WTC11 (cell line): ENCODE measurements at regions not wholly inside any gene's neighbourhood (a gene's known extent, or its start where the extent isn't known, plus 50 kb on each side); places are given as distances from the start of the nearest gene placed in this dataset.

Experiments used
- ATAC-seq: fragments of 200-7000 bp; cut with Tn5 transposase; 2 replicates; pipeline ENCODE4 v1.10.0; 2021; ENCODE audit warnings: mild to moderate bottlenecking, moderate library complexity
- CTCF ChIA-PET: fragments of 300-600 bp; sonication (Branson Sonifier 250); formaldehyde crosslinking; loops from one replicate; lab custom pipeline; 2021; ENCODE audit warnings: antibody characterized with exemption; lab: Charles Lee
- POLR2A ChIA-PET: fragments of 350-600 bp; sonication (Branson Sonifier 250); formaldehyde crosslinking; loops from one replicate; lab custom pipeline; 2021; ENCODE audit warnings: antibody characterized with exemption; lab: Charles Lee
- DNase-seq: peaks from one replicate; pipeline ENCODE4 v3.0.0; 2021; ENCODE audit warnings: low spot score
- H3K27ac Mint-ChIP-seq: 2 replicates; pipeline ENCODE4 v1.8.0; 2021; ENCODE audit warnings: mixed read lengths
- H3K27me3 Mint-ChIP-seq: 2 replicates; pipeline ENCODE4 v1.8.0; 2021; ENCODE audit warnings: low read depth, mild to moderate bottlenecking, moderate library complexity, mixed read lengths
- H3K36me3 Mint-ChIP-seq: 2 replicates; pipeline ENCODE4 v1.8.0; 2021; ENCODE audit warnings: mixed read lengths
- H3K4me1 Mint-ChIP-seq: 2 replicates; pipeline ENCODE4 v1.8.0; 2022; ENCODE audit warnings: mixed read lengths
- H3K4me3 Mint-ChIP-seq: 2 replicates; pipeline ENCODE4 v1.8.0; 2021; ENCODE audit warnings: mild to moderate bottlenecking, moderate library complexity, mixed read lengths
- H3K9me3 Mint-ChIP-seq: 2 replicates; pipeline ENCODE4 v1.8.0; 2021; ENCODE audit warnings: mixed read lengths
- ARID4B ChIP-seq: sonication (generic); formaldehyde crosslinking; IDR thresholded peaks from 2 replicates; pipeline ENCODE4 v1.8.0; 2023; ENCODE audit warnings: missing genetic modification reagents, mild to moderate bottlenecking, borderline replicate concordance
- CREM ChIP-seq: sonication (generic); formaldehyde crosslinking; IDR thresholded peaks from 2 replicates; pipeline ENCODE4 v1.8.1; 2022; ENCODE audit warnings: mild to moderate bottlenecking, missing genetic modification reagents, moderate library complexity
- ELF4 ChIP-seq: sonication (generic); formaldehyde crosslinking; IDR thresholded peaks from 2 replicates; pipeline ENCODE4 v1.8.1; 2022; ENCODE audit warnings: low read depth, mild to moderate bottlenecking, moderate library complexity, missing genetic modification reagents
- ETV6 ChIP-seq: sonication (generic); formaldehyde crosslinking; IDR thresholded peaks from 2 replicates; pipeline ENCODE4 v1.8.1; 2022; ENCODE audit warnings: mild to moderate bottlenecking, missing genetic modification reagents
- GABPB1 ChIP-seq: sonication (generic); formaldehyde crosslinking; IDR thresholded peaks from 2 replicates; pipeline ENCODE4 v1.8.1; 2023; ENCODE audit warnings: mild to moderate bottlenecking, missing genetic modification reagents
- GTF2I ChIP-seq: fragments of 250-450 bp; sonication (Bioruptor Pico); conservative IDR thresholded peaks from 2 replicates; pipeline ENCODE4 v1.4.0; 2021; ENCODE audit warnings: mild to moderate bottlenecking
- KAT7 ChIP-seq: sonication (generic); formaldehyde crosslinking; IDR thresholded peaks from 2 replicates; pipeline ENCODE4 v1.8.1; 2023; ENCODE audit warnings: missing genetic modification reagents, mild to moderate bottlenecking, borderline replicate concordance
- NFATC4 ChIP-seq: fragments of 250-450 bp; sonication (Bioruptor Pico); IDR thresholded peaks from 2 replicates; pipeline ENCODE4 v1.9.0; 2021; ENCODE audit warnings: mild to moderate bottlenecking
- NR1H2 ChIP-seq: sonication (generic); formaldehyde crosslinking; IDR thresholded peaks from 2 replicates; pipeline ENCODE4 v1.9.0; 2021; ENCODE audit warnings: mild to moderate bottlenecking, moderate library complexity, missing genetic modification reagents
- PRRX2 ChIP-seq: fragments of 250-450 bp; sonication (Bioruptor Pico); IDR thresholded peaks from 2 replicates; pipeline ENCODE4 v1.8.0; 2021; ENCODE audit warnings: mild to moderate bottlenecking
- SMAD4 ChIP-seq: sonication (generic); formaldehyde crosslinking; IDR thresholded peaks from 2 replicates; pipeline ENCODE4 v1.8.0; 2022; ENCODE audit warnings: mild to moderate bottlenecking, missing genetic modification reagents
- ZNF121 ChIP-seq: sonication (generic); formaldehyde crosslinking; IDR thresholded peaks from 2 replicates; pipeline ENCODE4 v1.8.0; 2023; ENCODE audit warnings: missing genetic modification reagents
- ZNF263 ChIP-seq: sonication (generic); formaldehyde crosslinking; IDR thresholded peaks from 2 replicates; pipeline ENCODE4 v1.8.1; 2022; ENCODE audit warnings: low read depth, mild to moderate bottlenecking, moderate library complexity, missing genetic modification reagents
- ZNF396 ChIP-seq: fragments of 250-450 bp; sonication (Bioruptor Pico); IDR thresholded peaks from 2 replicates; pipeline ENCODE4 v1.8.0; 2021; ENCODE audit warnings: mild to moderate bottlenecking, moderate library complexity, borderline replicate concordance
- ZNF423 ChIP-seq: fragments of 250-450 bp; sonication (Bioruptor Pico); IDR thresholded peaks from 2 replicates; pipeline ENCODE4 v2.1.2; 2022; ENCODE audit warnings: mild to moderate bottlenecking, moderate library complexity
- ZNF512 ChIP-seq: sonication (generic); formaldehyde crosslinking; IDR thresholded peaks from 2 replicates; pipeline ENCODE4 v1.8.1; 2022; ENCODE audit warnings: missing genetic modification reagents, borderline replicate concordance
- ZNF671 ChIP-seq: fragments of 250-450 bp; sonication (Bioruptor Pico); IDR thresholded peaks from 2 replicates; pipeline ENCODE4 v1.8.0; 2021; ENCODE audit warnings: mild to moderate bottlenecking
- TF ChIP-seq, protein P1 (sequence below): sonication (generic); formaldehyde crosslinking; IDR thresholded peaks from 2 replicates; pipeline ENCODE4 v1.8.1; 2022; ENCODE audit warnings: low read depth, mild to moderate bottlenecking, moderate library complexity, missing genetic modification reagents, borderline replicate concordance
- TF ChIP-seq, protein P2 (sequence below): sonication (generic); formaldehyde crosslinking; IDR thresholded peaks from 2 replicates; pipeline ENCODE4 v1.8.0; 2022; ENCODE audit warnings: mild to moderate bottlenecking, missing genetic modification reagents
- TF ChIP-seq, protein P3 (sequence below): sonication (generic); formaldehyde crosslinking; IDR thresholded peaks from 2 replicates; pipeline ENCODE4 v1.8.0; 2023; ENCODE audit warnings: mild to moderate bottlenecking, missing genetic modification reagents
- TF ChIP-seq, protein P4 (sequence below): sonication (generic); formaldehyde crosslinking; IDR thresholded peaks from 2 replicates; pipeline ENCODE4 v1.8.0; 2022; ENCODE audit warnings: mild to moderate bottlenecking, missing genetic modification reagents
- TF ChIP-seq, protein P5 (sequence below): sonication (generic); formaldehyde crosslinking; IDR thresholded peaks from 2 replicates; pipeline ENCODE4 v1.8.1; 2023; ENCODE audit warnings: mild to moderate bottlenecking, missing genetic modification reagents

DNA sequence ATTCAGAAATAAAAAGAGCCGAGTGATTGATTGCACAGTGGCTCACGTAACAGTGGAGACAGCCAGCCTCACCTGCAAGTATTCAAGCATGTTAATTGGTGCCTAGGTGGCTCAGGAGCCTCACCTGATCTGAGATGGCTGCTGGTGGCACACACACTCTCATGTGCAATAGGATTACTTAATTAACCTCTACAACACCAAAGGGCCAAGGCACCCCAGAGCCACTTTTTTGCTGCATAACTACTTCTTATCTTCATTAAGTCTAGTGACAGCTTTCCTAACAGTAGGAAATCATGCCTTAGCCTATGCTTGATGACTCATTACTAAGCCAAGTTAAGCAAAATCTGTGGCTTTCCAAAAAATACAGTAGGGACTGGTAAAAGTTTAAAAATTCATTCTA is 117.3 kb upstream of the NOCT start:
- Mint-ChIP-seq H3K36me3 (no peaks in the 10 kb centered on the region), H3K27me3 (no peaks in the 10 kb centered on the region), H3K9me3 (no peaks in the 10 kb centered on the region), H3K27ac (no peak overlapping the region), H3K4me3 (no peak overlapping the region), H3K4me1 (peaks cover 8% of the 10 kb centered on the region; the same call in 1 of the 2 replicates)
- DNase-seq, result no peak
- 0 out of 2 replicates have a peak, but pooled peaks have one; percentile 34 for ATAC-seq
- ChIA-PET POLR2A (no interaction called here), CTCF (interaction anchor here (1.2 kb wide), 1 partner anchor 40 kb away, joined by 4 read pairs; no protein-coding TSS in a partner anchor)
- no peak for TF ChIP-seq ARID4B (CRISPR knock-in tag)
- TF ChIP-seq ETV6 (CRISPR knock-in tag), result no peak
- no peak for TF ChIP-seq ZNF423
- TF ChIP-seq, protein P1, sequence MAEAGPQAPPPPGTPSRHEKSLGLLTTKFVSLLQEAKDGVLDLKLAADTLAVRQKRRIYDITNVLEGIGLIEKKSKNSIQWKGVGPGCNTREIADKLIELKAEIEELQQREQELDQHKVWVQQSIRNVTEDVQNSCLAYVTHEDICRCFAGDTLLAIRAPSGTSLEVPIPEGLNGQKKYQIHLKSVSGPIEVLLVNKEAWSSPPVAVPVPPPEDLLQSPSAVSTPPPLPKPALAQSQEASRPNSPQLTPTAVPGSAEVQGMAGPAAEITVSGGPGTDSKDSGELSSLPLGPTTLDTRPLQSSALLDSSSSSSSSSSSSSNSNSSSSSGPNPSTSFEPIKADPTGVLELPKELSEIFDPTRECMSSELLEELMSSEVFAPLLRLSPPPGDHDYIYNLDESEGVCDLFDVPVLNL (CRISPR knock-in tag), result no peak
- TF ChIP-seq ELF4, result no peak
- no peak for TF ChIP-seq KAT7 (CRISPR knock-in tag)
- no peak for TF ChIP-seq ZNF396 (CRISPR knock-in tag)
- TF ChIP-seq NFATC4 (CRISPR knock-in tag), result no peak
- no peak for TF ChIP-seq CREM (CRISPR knock-in tag)
- no peak for TF ChIP-seq ZNF263 (CRISPR knock-in tag)
- TF ChIP-seq, protein P2, sequence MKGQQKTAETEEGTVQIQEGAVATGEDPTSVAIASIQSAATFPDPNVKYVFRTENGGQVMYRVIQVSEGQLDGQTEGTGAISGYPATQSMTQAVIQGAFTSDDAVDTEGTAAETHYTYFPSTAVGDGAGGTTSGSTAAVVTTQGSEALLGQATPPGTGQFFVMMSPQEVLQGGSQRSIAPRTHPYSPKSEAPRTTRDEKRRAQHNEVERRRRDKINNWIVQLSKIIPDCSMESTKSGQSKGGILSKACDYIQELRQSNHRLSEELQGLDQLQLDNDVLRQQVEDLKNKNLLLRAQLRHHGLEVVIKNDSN (CRISPR knock-in tag), result no peak
- TF ChIP-seq, protein P3, sequence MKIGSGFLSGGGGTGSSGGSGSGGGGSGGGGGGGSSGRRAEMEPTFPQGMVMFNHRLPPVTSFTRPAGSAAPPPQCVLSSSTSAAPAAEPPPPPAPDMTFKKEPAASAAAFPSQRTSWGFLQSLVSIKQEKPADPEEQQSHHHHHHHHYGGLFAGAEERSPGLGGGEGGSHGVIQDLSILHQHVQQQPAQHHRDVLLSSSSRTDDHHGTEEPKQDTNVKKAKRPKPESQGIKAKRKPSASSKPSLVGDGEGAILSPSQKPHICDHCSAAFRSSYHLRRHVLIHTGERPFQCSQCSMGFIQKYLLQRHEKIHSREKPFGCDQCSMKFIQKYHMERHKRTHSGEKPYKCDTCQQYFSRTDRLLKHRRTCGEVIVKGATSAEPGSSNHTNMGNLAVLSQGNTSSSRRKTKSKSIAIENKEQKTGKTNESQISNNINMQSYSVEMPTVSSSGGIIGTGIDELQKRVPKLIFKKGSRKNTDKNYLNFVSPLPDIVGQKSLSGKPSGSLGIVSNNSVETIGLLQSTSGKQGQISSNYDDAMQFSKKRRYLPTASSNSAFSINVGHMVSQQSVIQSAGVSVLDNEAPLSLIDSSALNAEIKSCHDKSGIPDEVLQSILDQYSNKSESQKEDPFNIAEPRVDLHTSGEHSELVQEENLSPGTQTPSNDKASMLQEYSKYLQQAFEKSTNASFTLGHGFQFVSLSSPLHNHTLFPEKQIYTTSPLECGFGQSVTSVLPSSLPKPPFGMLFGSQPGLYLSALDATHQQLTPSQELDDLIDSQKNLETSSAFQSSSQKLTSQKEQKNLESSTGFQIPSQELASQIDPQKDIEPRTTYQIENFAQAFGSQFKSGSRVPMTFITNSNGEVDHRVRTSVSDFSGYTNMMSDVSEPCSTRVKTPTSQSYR, result no peak

DNA sequence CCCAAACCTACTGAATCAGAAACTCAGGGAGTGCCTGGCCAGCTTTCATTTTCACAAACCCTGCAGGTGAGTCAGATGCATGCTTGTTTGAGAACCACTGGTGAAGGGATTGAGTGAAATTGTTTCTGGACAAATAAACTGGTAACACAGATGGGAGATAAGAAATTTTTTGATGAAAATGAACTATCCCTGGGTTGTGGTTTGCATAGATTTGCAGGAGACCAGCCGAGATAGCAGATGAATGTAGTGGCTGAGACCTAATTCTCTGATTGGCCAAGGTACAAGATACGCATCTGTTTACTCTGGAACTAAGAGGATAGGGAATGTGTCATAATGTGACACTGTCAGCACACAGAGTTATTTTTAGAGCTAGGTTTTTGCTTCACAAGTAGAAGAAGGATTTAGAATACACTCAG is 117.8 kb upstream of the NOCT start:
- ChIA-PET CTCF (no interaction called here), POLR2A (no interaction called here)
- Mint-ChIP-seq H3K27me3 (no peaks in the 10 kb centered on the region), H3K4me3 (no peak overlapping the region), H3K9me3 (no peaks in the 10 kb centered on the region), H3K4me1 (peaks cover 8% of the 10 kb centered on the region; the same call in 1 of the 2 replicates), H3K27ac (no peak overlapping the region), H3K36me3 (no peaks in the 10 kb centered on the region)
- DNase-seq, result no peak
- ATAC-seq, result no peak
- TF ChIP-seq ZNF512 (CRISPR knock-in tag), result no peak
- TF ChIP-seq, protein P4, sequence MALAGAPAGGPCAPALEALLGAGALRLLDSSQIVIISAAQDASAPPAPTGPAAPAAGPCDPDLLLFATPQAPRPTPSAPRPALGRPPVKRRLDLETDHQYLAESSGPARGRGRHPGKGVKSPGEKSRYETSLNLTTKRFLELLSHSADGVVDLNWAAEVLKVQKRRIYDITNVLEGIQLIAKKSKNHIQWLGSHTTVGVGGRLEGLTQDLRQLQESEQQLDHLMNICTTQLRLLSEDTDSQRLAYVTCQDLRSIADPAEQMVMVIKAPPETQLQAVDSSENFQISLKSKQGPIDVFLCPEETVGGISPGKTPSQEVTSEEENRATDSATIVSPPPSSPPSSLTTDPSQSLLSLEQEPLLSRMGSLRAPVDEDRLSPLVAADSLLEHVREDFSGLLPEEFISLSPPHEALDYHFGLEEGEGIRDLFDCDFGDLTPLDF, result no peak
- TF ChIP-seq ZNF671 (CRISPR knock-in tag), result no peak
- TF ChIP-seq GABPB1 (CRISPR knock-in tag), result no peak
- TF ChIP-seq, protein P5, sequence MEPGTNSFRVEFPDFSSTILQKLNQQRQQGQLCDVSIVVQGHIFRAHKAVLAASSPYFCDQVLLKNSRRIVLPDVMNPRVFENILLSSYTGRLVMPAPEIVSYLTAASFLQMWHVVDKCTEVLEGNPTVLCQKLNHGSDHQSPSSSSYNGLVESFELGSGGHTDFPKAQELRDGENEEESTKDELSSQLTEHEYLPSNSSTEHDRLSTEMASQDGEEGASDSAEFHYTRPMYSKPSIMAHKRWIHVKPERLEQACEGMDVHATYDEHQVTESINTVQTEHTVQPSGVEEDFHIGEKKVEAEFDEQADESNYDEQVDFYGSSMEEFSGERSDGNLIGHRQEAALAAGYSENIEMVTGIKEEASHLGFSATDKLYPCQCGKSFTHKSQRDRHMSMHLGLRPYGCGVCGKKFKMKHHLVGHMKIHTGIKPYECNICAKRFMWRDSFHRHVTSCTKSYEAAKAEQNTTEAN (CRISPR knock-in tag), result no peak
- TF ChIP-seq ZNF121, result no peak
- TF ChIP-seq NR1H2 (CRISPR knock-in tag), result no peak
- no peak for TF ChIP-seq PRRX2
- no peak for TF ChIP-seq ZNF396 (CRISPR knock-in tag)
- no peak for TF ChIP-seq SMAD4 (CRISPR knock-in tag)
- TF ChIP-seq GTF2I (CRISPR knock-in tag), result no peak
